ENCODE measurements at regions not wholly inside any gene's neighbourhood (a gene's known extent, or its start where the extent isn't known, plus 50 kb on each side); places are given as distances from the start of the nearest gene placed in this dataset.

- TF ChIP-seq, protein P1, sequence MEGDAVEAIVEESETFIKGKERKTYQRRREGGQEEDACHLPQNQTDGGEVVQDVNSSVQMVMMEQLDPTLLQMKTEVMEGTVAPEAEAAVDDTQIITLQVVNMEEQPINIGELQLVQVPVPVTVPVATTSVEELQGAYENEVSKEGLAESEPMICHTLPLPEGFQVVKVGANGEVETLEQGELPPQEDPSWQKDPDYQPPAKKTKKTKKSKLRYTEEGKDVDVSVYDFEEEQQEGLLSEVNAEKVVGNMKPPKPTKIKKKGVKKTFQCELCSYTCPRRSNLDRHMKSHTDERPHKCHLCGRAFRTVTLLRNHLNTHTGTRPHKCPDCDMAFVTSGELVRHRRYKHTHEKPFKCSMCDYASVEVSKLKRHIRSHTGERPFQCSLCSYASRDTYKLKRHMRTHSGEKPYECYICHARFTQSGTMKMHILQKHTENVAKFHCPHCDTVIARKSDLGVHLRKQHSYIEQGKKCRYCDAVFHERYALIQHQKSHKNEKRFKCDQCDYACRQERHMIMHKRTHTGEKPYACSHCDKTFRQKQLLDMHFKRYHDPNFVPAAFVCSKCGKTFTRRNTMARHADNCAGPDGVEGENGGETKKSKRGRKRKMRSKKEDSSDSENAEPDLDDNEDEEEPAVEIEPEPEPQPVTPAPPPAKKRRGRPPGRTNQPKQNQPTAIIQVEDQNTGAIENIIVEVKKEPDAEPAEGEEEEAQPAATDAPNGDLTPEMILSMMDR (IDR thresholded peaks at IDR 0.05; ENCODE audit: insufficient read depth, low read depth, low read length) = no peak
- TF ChIP-seq EZH2 (IDR thresholded peaks at IDR 0.05; ENCODE audit: insufficient read depth, low read length) = no peak
Measured at GRCh38 chrX:151240237-151240636, 63.9 kb downstream of the GPR50 start.
